NT2/D1 (cell line): ENCODE measurements at regions not wholly inside any gene's neighbourhood (a gene's known extent, or its start where the extent isn't known, plus 50 kb on each side); places are given as distances from the start of the nearest gene placed in this dataset.

Experiments used
- SUZ12 ChIP-seq: IDR thresholded peaks from 2 replicates; pipeline ENCODE4 v1.6.1; 2011; ENCODE audit not compliant: insufficient read length, insufficient read depth; ENCODE audit errors: extremely low read depth
- YY1 ChIP-seq: IDR thresholded peaks from 2 replicates; pipeline ENCODE4 v1.6.1; 2011; ENCODE audit not compliant: insufficient read length, insufficient read depth
- ZNF274 ChIP-seq: IDR thresholded peaks from 2 replicates; pipeline ENCODE4 v1.6.1; 2011; ENCODE audit warnings: mild to moderate bottlenecking, low read depth, low read length

- TF ChIP-seq ZNF274 (no peak), YY1 (no peak), SUZ12 (no peak)
Measured at GRCh38 chr1:238950784-238951183, 435.6 kb upstream of the CHRM3 start.
